Heart left ventricle (tissue), 13 donors: ENCODE measurements at regions not wholly inside any gene's neighbourhood (a gene's known extent, or its start where the extent isn't known, plus 50 kb on each side); places are given as distances from the start of the nearest gene placed in this dataset.

Source experiments
- CTCF ChIP-seq, 12 donors: fragments of 200-600 bp; sonication (generic) in 4 of 12; IDR thresholded peaks; one replicate each; pipeline versions ENCODE4 v1.5.0 to v1.8.0; 2018 to 2022; ENCODE audit warnings: antibody characterized with exemption in 12 of 12, mild to moderate bottlenecking in 5 of 12
- POLR2A ChIP-seq, 2 donors: fragments of 450-650 bp; IDR thresholded peaks; one replicate each; pipeline ENCODE4 v1.6.1; 2017; ENCODE audit warnings: antibody characterized with exemption in 2 of 2, mild to moderate bottlenecking in 2 of 2, moderate library complexity in 2 of 2
- donor health status: ischemic (EF 13 %, LVEDD 7.1; RV severe dilation, severe dysfunction).
- donor health status: DM: no; HTN: yes; CAD: no.
- donor health status: DM: no; HTN: no; CAD: no.
- donor health status: ischemic (EF 25% LVEDD 6.9; RV normal size, moderate dysfunction).
- donor health status: ischemic (EF 25% LVEDD 5.7; RV mildly dilated, moderate dysfunction).
- donor health status: ischemic (EF 35%, LVEDD 5.7; RV mildly dilated, moderate dysfunction).
- donor health status: nonischemic (EF 11% LVEDD 7.7; RV severe dilation, severe dysfunction).
- donor health status: DM: yes; HTN: yes; CAD: no.
- donor health status: PGD.
- donor health status: ischemic (EF 29% LVEDD 5.4; RV normal size, mild dysfunction).
- donor health status: nonischemic (EF 23%, LVEDD 6.1; RV moderate dilation, normal function).

DNA sequence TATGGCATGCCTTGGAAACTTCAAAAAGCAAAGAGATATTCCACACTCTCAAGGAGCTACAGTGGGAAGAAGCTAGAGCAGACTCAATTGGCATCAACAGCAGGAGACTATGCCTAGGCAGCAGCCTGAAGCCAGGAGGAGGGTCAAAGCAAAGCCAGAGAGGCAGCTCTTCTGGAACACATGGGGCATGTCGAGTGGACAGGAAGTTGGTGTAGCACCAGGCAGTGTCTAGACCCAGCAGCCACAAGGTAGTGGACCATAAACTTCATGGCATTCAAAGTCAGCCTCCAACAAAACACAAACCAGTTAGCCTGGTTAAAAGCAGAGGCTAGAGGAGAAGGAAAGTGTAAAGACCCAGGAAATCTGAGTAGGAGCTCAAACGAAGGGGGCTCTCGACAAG is 311.2 kb upstream of the PKDCC start:
- no peak for TF ChIP-seq CTCF (IDR thresholded peaks at IDR 0.05)
- no peak for TF ChIP-seq POLR2A (IDR thresholded peaks at IDR 0.05)
